ENCODE measurements at regions not wholly inside any gene's neighbourhood (a gene's known extent, or its start where the extent isn't known, plus 50 kb on each side); places are given as distances from the start of the nearest gene placed in this dataset.

GRCh38 chr4:123833171-123833643, 436.6 kb downstream of the SPRY1 start:
- no peak for TF ChIP-seq CTCF (IDR thresholded peaks at IDR 0.05; ENCODE audit: low read depth, low read length, missing control alignments)
- in situ Hi-C loops (cut with HindIII; ENCODE audit: low pct_ligation_motif_present, low sequenced_read_pairs) = no loop called here
- H3K27ac ChIP-seq = peak overlapping the region; percentile 96
- H3K36me3 ChIP-seq (replicated peaks) = no peaks in the 10 kb centered on the region
- DNase-seq = no peak
- H3K4me3 ChIP-seq (ENCODE audit: low read depth, low read length) = no peak overlapping the region
- H3K27me3 ChIP-seq (replicated peaks) = no peaks in the 10 kb centered on the region

- Histone ChIP-seq H3K4me3 (ENCODE audit: low read depth, low read length) (no peak overlapping the region), H3K27ac (no peak overlapping the region), H3K36me3 (replicated peaks) (no peaks in the 10 kb centered on the region), H3K27me3 (replicated peaks) (no peaks in the 10 kb centered on the region)
- no peak for DNase-seq
- no peak for TF ChIP-seq CTCF (IDR thresholded peaks at IDR 0.05; ENCODE audit: low read depth, low read length, missing control alignments)
- in situ Hi-C loops (cut with HindIII; ENCODE audit: low pct_ligation_motif_present, low sequenced_read_pairs) = no loop called here
Observed at GRCh38 chr4:123835831-123836590, 439.4 kb downstream of the SPRY1 start.

GRCh38 chr4:123836851-123837595, 440.4 kb downstream of the SPRY1 start:
- Histone ChIP-seq H3K27ac (peak overlapping the region; percentile 8), H3K27me3 (replicated peaks) (no peaks in the 10 kb centered on the region), H3K4me3 (ENCODE audit: low read depth, low read length) (no peak overlapping the region), H3K36me3 (replicated peaks) (no peaks in the 10 kb centered on the region)
- DNase-seq = no peak
- in situ Hi-C loops (cut with HindIII; ENCODE audit: low pct_ligation_motif_present, low sequenced_read_pairs) = no loop called here
- TF ChIP-seq CTCF (IDR thresholded peaks at IDR 0.05; ENCODE audit: low read depth, low read length, missing control alignments) = no peak

- in situ Hi-C loops (cut with HindIII; ENCODE audit: low pct_ligation_motif_present, low sequenced_read_pairs) = no loop called here
- H3K27ac ChIP-seq = no peak overlapping the region
- no peak for TF ChIP-seq CTCF (IDR thresholded peaks at IDR 0.05; ENCODE audit: low read depth, low read length, missing control alignments)
Observed at GRCh38 chr4:123838474-123838873, 441.9 kb downstream of the SPRY1 start.

GRCh38 chr4:123840197-123840596, 443.6 kb downstream of the SPRY1 start:
- H3K27ac ChIP-seq = no peak overlapping the region
- DNase-seq = no peak
- in situ Hi-C loops (cut with HindIII; ENCODE audit: low pct_ligation_motif_present, low sequenced_read_pairs) = no loop called here
- no peaks in the 10 kb centered on the region for H3K27me3 ChIP-seq (replicated peaks)
- no peak overlapping the region for H3K4me3 ChIP-seq (ENCODE audit: low read depth, low read length)
- no peaks in the 10 kb centered on the region for H3K36me3 ChIP-seq (replicated peaks)
- TF ChIP-seq CTCF (IDR thresholded peaks at IDR 0.05; ENCODE audit: low read depth, low read length, missing control alignments) = no peak

More at GRCh38 chr4:123838474-123838873, 441.9 kb downstream of the SPRY1 start:
- no peak for DNase-seq
- Histone ChIP-seq H3K4me3 (ENCODE audit: low read depth, low read length) (no peak overlapping the region), H3K36me3 (replicated peaks) (no peaks in the 10 kb centered on the region), H3K27me3 (replicated peaks) (no peaks in the 10 kb centered on the region)

All from brain microvascular endothelial cell (primary cell).